ENCODE measurements at regions not wholly inside any gene's neighbourhood (a gene's known extent, or its start where the extent isn't known, plus 50 kb on each side); places are given as distances from the start of the nearest gene placed in this dataset.
A peak's percentile ranks its signal among the peaks of the same experiment; 100 is the strongest.
"Not testable (repeated sequence)": the region's sequence is repeated elsewhere in the genome, so short reads cannot be mapped to it uniquely, and the experiment has no call there.

- ATAC-seq, result no peak
- intact Hi-C loops (cut with DNase I), result no loop called here
- no peak for DNase-seq (ENCODE audit: low spot score)
These were observed 133.4 kb upstream of the ROPN1 start for GRCh38 chr3:124125315-124125714.

DNA sequence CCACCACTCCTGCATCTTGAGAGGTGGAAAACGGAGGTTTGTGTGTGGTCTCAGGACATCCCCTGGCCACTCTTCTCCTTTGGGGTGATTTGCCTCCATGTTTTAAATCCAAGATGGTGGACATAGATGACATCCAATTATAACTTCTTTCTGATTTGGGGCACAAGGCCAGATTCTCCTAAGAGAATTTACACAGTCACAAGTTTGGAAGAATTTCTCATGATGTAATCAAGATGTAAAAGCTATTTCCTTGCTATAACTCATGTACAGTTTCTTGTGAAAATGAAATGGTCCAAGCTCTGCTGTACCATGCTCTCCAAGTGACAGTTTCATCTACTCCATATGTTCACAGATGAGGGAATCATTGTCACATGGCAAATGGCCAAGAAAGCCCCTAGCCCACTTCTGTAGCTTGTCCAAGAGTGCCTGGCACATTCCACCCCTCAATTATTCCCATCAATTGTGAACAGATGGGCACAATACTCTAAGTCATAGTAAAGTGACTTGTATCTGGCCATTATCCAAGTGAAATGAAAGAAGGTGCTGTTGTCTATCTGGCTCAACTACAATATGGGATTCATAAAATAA is 134.6 kb upstream of the ROPN1 start:
- ATAC-seq (no peak), DNase-seq (ENCODE audit: low spot score) (no peak)
- intact Hi-C loops (cut with DNase I), result no loop called here

GRCh38 chr3:124131158-124131557 is 139.2 kb upstream of the ROPN1 start:
- intact Hi-C loops (cut with DNase I), result no loop called here
- ATAC-seq, result no peak
- no peak for DNase-seq (ENCODE audit: low spot score)

DNA sequence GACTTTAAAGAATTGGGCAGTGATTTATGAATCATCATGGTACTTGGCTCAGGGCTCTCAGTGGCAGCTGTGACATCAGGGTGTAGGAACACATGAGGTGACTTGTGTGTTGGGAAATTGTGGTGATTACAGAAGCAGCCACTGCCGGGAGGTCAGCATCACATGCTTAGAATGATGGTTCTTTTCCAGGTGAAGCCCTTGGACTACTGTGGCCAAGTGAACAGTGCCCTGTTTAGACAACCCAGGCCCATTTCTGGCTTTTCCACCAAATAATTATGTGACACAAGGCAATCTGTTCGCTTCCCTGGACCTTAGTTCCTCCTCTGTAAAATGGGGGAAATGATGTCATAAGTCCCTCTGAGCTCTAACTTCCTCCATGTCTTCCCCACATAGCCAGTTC is 139.7 kb upstream of the ROPN1 start:
- intact Hi-C loops (cut with DNase I), result no loop called here
- DNase-seq (ENCODE audit: low spot score), result no peak
- ATAC-seq, result no peak

- DNase-seq (ENCODE audit: low spot score), result no peak
- intact Hi-C loops (cut with DNase I), result no loop called here
- ATAC-seq, result peak; percentile 50
These were observed 140.9 kb upstream of the ROPN1 start for GRCh38 chr3:124132813-124133212.

DNA sequence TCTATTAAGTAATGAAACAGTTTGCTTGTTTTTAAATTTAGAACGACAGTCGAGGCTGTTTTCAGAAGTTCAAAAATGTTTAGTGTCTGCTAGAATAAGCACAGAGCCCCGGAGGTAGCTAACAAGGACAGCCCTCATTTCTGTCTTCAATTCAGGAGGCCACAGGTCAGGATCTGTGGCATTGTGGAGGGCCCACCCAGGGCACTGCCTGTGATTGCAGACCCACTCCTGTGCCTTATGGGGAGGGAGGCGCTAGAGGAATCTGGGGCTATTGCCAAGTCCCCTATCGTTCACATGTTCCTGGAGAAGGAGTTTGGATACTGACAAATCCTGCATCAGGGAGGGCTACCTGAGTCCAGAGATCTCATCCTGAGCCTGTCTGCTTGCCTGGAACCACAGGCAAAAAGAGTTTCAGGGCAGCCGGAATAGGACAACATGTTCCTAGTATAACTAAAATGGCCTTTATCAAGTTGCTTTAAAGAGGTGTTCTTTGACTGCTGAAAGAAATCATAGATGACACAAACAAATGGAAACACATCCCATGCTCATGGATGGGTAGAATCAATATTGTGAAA is 141.5 kb upstream of the ROPN1 start:
- no peak for DNase-seq (ENCODE audit: low spot score)
- ATAC-seq, result no peak
- intact Hi-C loops (cut with DNase I), result no loop called here

GRCh38 chr3:124137216-124137615 is 145.3 kb upstream of the ROPN1 start:
- DNase-seq (ENCODE audit: low spot score) (no peak), ATAC-seq (no peak)
- intact Hi-C loops (cut with DNase I), result no loop called here

DNA sequence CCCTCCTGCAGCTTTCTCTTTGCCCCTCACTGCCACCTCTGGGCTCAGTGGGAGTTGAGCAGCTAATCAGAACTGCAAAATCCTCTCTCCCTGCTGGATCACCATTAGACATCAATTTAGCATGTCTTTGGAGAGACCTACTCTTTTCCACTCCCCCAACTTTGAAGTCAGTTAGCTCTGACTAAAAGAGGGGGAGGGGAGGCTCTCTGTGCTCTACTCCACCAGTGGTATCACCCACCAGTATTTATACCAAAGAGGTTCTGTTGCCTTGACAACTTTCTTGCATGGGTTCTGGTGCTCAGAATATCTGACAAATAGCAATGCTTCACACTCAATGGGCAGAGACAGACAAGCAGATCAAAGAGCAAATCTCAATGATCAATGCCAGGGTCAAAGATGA is 146.2 kb upstream of the ROPN1 start:
- no peak for DNase-seq (ENCODE audit: low spot score)
- no peak for ATAC-seq
- intact Hi-C loops (cut with DNase I), result no loop called here

- intact Hi-C loops (cut with DNase I), result no loop called here
- DNase-seq (ENCODE audit: low spot score) (no peak), ATAC-seq (no peak)
These were observed 148.8 kb upstream of the ROPN1 start for GRCh38 chr3:124140746-124141145.

- intact Hi-C loops (cut with DNase I), result no loop called here
These were observed 150.6 kb upstream of the ROPN1 start for GRCh38 chr3:124142389-124142970.

GRCh38 chr3:124143047-124143446 is 151.1 kb upstream of the ROPN1 start:
- no peak for ATAC-seq
- no peak for DNase-seq (ENCODE audit: low spot score)
- intact Hi-C loops (cut with DNase I), result no loop called here

More at GRCh38 chr3:124142389-124142970, 150.6 kb upstream of the ROPN1 start:
- ATAC-seq (no peak), DNase-seq (ENCODE audit: low spot score) (no peak)

- DNase-seq (ENCODE audit: low spot score) (no peak), ATAC-seq (no peak)
- intact Hi-C loops (cut with DNase I), result no loop called here
These were observed 152.3 kb upstream of the ROPN1 start for GRCh38 chr3:124144035-124144814.

DNA sequence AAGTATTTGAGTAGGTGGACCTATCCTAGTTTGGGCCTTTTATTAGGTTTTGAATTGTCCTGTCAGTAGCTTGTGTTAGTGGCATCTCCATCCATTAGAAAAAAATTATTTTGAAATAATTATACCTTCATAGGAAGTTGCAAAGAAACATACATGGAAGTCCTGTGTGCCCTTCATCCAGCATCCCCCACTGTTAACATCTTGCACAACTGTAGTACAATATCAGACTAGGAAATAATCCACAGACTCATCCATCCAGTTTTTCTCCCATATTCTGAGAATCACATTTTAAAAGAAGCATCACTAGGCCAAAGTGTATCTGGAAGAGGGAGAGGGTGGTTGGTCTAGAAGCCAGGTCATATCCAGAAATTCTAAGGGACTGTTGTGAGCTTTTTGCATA is 155.5 kb upstream of the ROPN1 start:
- intact Hi-C loops (cut with DNase I), result no loop called here
- DNase-seq (ENCODE audit: low spot score), result no peak
- no peak for ATAC-seq

DNA sequence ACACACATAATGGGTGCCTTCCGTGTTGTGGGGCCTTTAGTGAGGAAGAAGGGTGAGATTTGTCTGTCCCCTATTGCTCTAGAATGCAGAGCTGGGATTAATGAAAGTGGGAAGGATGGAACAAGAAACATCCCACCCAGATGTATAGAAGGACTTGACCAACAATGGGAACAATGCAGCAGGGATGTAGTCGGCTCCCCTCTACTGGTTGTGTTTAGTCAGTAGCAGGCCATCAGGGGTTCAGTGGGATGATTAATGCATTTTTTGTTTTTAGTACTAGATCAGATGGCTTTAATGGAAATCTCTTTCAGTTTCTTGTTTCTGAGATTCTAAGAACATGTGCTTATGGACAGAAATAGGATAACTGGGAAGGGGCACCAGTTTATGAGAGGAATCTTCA is 156.0 kb upstream of the ROPN1 start:
- intact Hi-C loops (cut with DNase I), result no loop called here
- ATAC-seq, result no peak
- DNase-seq (ENCODE audit: low spot score), result no peak

GRCh38 chr3:124149081-124149480 is 157.2 kb upstream of the ROPN1 start:
- DNase-seq (ENCODE audit: low spot score) (no peak), ATAC-seq (no peak)
- intact Hi-C loops (cut with DNase I), result no loop called here

DNA sequence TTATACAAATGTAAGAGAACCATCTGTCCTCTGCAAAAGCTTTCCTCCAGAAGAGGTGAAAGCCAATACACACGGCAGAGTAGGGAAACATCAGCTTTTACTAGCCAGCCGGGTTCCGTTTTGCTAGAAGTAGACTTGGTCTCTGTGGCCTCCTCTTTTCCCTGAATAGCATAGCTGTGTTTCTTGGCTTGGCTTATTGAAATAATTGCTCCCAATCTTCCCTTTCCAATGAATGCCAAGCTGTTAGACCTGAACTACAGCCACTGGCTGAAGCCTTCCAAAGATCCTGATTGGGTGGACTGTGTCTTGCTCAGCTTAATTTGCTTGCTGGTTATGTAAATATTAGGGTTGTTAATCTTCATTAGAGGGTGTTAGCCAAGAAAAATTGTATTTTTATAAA is 157.8 kb upstream of the ROPN1 start:
- ATAC-seq (no peak), DNase-seq (ENCODE audit: low spot score) (no peak)
- intact Hi-C loops (cut with DNase I), result no loop called here

DNA sequence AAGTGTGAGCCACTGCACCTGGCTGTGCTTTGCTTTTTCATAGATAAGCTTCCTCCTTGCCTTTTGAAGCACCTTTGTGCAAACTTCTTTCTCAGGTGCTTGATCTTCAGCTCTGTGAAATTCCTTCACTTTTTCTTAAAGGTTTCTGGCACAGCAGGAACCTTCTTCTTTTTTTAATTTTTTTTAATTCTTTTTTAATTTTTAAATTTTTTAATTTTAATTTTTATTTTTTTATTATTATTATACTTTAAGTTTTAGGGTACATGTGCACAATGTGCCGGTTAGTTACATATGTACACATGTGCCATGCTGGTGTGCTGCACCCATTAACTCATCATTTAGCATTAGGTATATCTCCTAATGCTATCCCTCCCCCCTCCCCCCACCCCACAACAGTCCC is 161.0 kb upstream of the ROPN1 start:
- DNase-seq (ENCODE audit: low spot score); ATAC-seq; intact Hi-C loops (cut with DNase I): not testable (repeated sequence)

GRCh38 chr3:124156866-124157712 is 165.2 kb upstream of the ROPN1 start:
- intact Hi-C loops (cut with DNase I), result no loop called here
- ATAC-seq (no peak), DNase-seq (ENCODE audit: low spot score) (no peak)

DNA sequence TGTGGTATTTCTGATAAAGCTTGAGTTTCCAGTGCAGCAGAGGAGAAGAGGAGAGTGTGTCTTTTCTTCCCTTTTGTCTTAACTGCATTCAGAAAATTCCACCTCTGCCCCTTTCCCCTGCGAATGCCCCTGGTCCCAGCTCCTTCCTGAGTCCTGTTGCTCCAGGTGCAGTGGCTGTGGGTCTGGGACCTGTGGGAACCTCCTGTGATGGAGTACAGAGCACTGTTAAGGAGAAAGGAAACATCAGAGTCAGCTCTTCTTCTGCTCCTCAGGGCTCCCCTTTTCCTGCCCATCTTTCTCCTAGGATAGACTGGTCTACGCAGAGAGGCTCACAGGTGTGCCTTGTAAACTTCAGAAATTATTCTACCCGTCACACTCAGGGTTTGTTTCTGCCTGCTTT is 165.8 kb upstream of the ROPN1 start:
- ATAC-seq, result no peak
- DNase-seq (ENCODE audit: low spot score), result no peak
- intact Hi-C loops (cut with DNase I), result no loop called here

Data from sciatic nerve (tissue), 2 donors.